ENCODE measurements at regions not wholly inside any gene's neighbourhood (a gene's known extent, or its start where the extent isn't known, plus 50 kb on each side); places are given as distances from the start of the nearest gene placed in this dataset.
A peak's percentile ranks its signal among the peaks of the same experiment; 100 is the strongest.

- TF ChIP-seq EZH2phosphoT487 (IDR thresholded peaks at IDR 0.05) = no peak
- TF ChIP-seq EZH2 (IDR thresholded peaks at IDR 0.05) = no peak
- no peak for TF ChIP-seq CTCF (IDR thresholded peaks at IDR 0.05)
- no peak overlapping the region for H3K9ac ChIP-seq
- no peak overlapping the region for H2AFZ ChIP-seq (replicated peaks)
- Mint-ChIP-seq H3K4me3 (no peak overlapping the region), H3K27ac (no peak overlapping the region), H3K27me3 (ENCODE audit: insufficient read depth, low read depth) (peaks cover 7% of the 10 kb centered on the region), H3K4me1 (peaks cover 6% of the 10 kb centered on the region), H3K36me3 (no peaks in the 10 kb centered on the region), H3K9me3 (peaks cover 2% of the 10 kb centered on the region)
- H3K4me1 ChIP-seq = no peaks in the 10 kb centered on the region
- no peaks in the 10 kb centered on the region for H3K36me3 ChIP-seq
- H4K20me1 ChIP-seq (ENCODE audit: low read depth) = no peaks in the 10 kb centered on the region
- no peaks in the 10 kb centered on the region for H3F3A ChIP-seq (ENCODE audit: low read depth)
- H3K4me3 ChIP-seq = no peak overlapping the region
- no peaks in the 10 kb centered on the region for H3K9me3 ChIP-seq (ENCODE audit: low read depth)
- no peaks in the 10 kb centered on the region for H3K27me3 ChIP-seq
- no peak overlapping the region for H3K4me2 ChIP-seq
- H3K27ac ChIP-seq = no peak overlapping the region
- no peak for DNase-seq (ENCODE audit: low spot score)
- H3K79me2 ChIP-seq (ENCODE audit: low read depth) = no peaks in the 10 kb centered on the region
Measured at GRCh38 chr20:24791953-24792352, 157.1 kb upstream of the CST7 start.

GRCh38 chr20:24792641-24793495 lies 156.2 kb upstream of the CST7 start:
- TF ChIP-seq EZH2 (IDR thresholded peaks at IDR 0.05) (no peak), EZH2phosphoT487 (IDR thresholded peaks at IDR 0.05) (no peak), CTCF (IDR thresholded peaks at IDR 0.05) (no peak)
- no peak overlapping the region for H2AFZ ChIP-seq (replicated peaks)
- H3K4me2 ChIP-seq = no peak overlapping the region
- H3F3A ChIP-seq (ENCODE audit: low read depth) = no peaks in the 10 kb centered on the region
- H3K27me3 Mint-ChIP-seq (ENCODE audit: insufficient read depth, low read depth) = peaks cover 7% of the 10 kb centered on the region
- H3K4me3 Mint-ChIP-seq = no peak overlapping the region
- H3K9me3 ChIP-seq (ENCODE audit: low read depth) = no peaks in the 10 kb centered on the region
- peak overlapping the region; percentile 42 for H3K27ac Mint-ChIP-seq
- no peaks in the 10 kb centered on the region for H3K27me3 ChIP-seq
- DNase-seq (ENCODE audit: low spot score) = no peak
- H3K27ac ChIP-seq = no peak overlapping the region
- peaks cover 6% of the 10 kb centered on the region for H3K4me1 Mint-ChIP-seq
- no peaks in the 10 kb centered on the region for H4K20me1 ChIP-seq (ENCODE audit: low read depth)
- H3K36me3 Mint-ChIP-seq = no peaks in the 10 kb centered on the region
- no peak overlapping the region for H3K4me3 ChIP-seq
- H3K9ac ChIP-seq = no peak overlapping the region
- peaks cover 2% of the 10 kb centered on the region for H3K9me3 Mint-ChIP-seq
- no peaks in the 10 kb centered on the region for H3K36me3 ChIP-seq
- H3K4me1 ChIP-seq = no peaks in the 10 kb centered on the region
- H3K79me2 ChIP-seq (ENCODE audit: low read depth) = no peaks in the 10 kb centered on the region

- Mint-ChIP-seq H3K36me3 (no peaks in the 10 kb centered on the region), H3K27ac (no peak overlapping the region), H3K9me3 (peaks cover 2% of the 10 kb centered on the region), H3K4me1 (peaks cover 6% of the 10 kb centered on the region), H3K27me3 (ENCODE audit: insufficient read depth, low read depth) (peaks cover 7% of the 10 kb centered on the region), H3K4me3 (no peak overlapping the region)
- H3K9ac ChIP-seq = no peak overlapping the region
- no peaks in the 10 kb centered on the region for H3K27me3 ChIP-seq
- H3K27ac ChIP-seq = no peak overlapping the region
- TF ChIP-seq EZH2 (IDR thresholded peaks at IDR 0.05) (no peak), EZH2phosphoT487 (IDR thresholded peaks at IDR 0.05) (no peak), CTCF (IDR thresholded peaks at IDR 0.05) (no peak)
- H2AFZ ChIP-seq (replicated peaks) = no peak overlapping the region
- H3F3A ChIP-seq (ENCODE audit: low read depth) = no peaks in the 10 kb centered on the region
- no peaks in the 10 kb centered on the region for H3K36me3 ChIP-seq
- H3K9me3 ChIP-seq (ENCODE audit: low read depth) = no peaks in the 10 kb centered on the region
- H3K4me3 ChIP-seq = no peak overlapping the region
- H3K4me1 ChIP-seq = no peaks in the 10 kb centered on the region
- DNase-seq (ENCODE audit: low spot score) = no peak
- H3K4me2 ChIP-seq = no peak overlapping the region
- H3K79me2 ChIP-seq (ENCODE audit: low read depth) = no peaks in the 10 kb centered on the region
- no peaks in the 10 kb centered on the region for H4K20me1 ChIP-seq (ENCODE audit: low read depth)
Measured at GRCh38 chr20:24795436-24795835, 153.6 kb upstream of the CST7 start.

All from neural progenitor cell (in vitro differentiated cells).